ENCODE measurements at regions not wholly inside any gene's neighbourhood (a gene's known extent, or its start where the extent isn't known, plus 50 kb on each side); places are given as distances from the start of the nearest gene placed in this dataset.

- TF ChIP-seq TARDBP (CRISPR knock-in tag; IDR thresholded peaks at IDR 0.05): peak; percentile 82
- TF ChIP-seq RARA (CRISPR knock-in tag; IDR thresholded peaks at IDR 0.05): peak; percentile 94
- TF ChIP-seq PPARG (CRISPR knock-in tag; conservative IDR thresholded peaks at IDR 0.05): peak; percentile 79
- TF ChIP-seq ZFY (CRISPR knock-in tag; IDR thresholded peaks at IDR 0.05): no peak
- TF ChIP-seq, protein P1, sequence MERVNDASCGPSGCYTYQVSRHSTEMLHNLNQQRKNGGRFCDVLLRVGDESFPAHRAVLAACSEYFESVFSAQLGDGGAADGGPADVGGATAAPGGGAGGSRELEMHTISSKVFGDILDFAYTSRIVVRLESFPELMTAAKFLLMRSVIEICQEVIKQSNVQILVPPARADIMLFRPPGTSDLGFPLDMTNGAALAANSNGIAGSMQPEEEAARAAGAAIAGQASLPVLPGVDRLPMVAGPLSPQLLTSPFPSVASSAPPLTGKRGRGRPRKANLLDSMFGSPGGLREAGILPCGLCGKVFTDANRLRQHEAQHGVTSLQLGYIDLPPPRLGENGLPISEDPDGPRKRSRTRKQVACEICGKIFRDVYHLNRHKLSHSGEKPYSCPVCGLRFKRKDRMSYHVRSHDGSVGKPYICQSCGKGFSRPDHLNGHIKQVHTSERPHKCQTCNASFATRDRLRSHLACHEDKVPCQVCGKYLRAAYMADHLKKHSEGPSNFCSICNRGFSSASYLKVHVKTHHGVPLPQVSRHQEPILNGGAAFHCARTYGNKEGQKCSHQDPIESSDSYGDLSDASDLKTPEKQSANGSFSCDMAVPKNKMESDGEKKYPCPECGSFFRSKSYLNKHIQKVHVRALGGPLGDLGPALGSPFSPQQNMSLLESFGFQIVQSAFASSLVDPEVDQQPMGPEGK (CRISPR knock-in tag; IDR thresholded peaks at IDR 0.05): peak; percentile 75
- peak; percentile 52; the same call in 1 of the 2 replicates for TF ChIP-seq ZBTB7B (CRISPR knock-in tag; IDR thresholded peaks at IDR 0.05)
- TF ChIP-seq, protein P2, sequence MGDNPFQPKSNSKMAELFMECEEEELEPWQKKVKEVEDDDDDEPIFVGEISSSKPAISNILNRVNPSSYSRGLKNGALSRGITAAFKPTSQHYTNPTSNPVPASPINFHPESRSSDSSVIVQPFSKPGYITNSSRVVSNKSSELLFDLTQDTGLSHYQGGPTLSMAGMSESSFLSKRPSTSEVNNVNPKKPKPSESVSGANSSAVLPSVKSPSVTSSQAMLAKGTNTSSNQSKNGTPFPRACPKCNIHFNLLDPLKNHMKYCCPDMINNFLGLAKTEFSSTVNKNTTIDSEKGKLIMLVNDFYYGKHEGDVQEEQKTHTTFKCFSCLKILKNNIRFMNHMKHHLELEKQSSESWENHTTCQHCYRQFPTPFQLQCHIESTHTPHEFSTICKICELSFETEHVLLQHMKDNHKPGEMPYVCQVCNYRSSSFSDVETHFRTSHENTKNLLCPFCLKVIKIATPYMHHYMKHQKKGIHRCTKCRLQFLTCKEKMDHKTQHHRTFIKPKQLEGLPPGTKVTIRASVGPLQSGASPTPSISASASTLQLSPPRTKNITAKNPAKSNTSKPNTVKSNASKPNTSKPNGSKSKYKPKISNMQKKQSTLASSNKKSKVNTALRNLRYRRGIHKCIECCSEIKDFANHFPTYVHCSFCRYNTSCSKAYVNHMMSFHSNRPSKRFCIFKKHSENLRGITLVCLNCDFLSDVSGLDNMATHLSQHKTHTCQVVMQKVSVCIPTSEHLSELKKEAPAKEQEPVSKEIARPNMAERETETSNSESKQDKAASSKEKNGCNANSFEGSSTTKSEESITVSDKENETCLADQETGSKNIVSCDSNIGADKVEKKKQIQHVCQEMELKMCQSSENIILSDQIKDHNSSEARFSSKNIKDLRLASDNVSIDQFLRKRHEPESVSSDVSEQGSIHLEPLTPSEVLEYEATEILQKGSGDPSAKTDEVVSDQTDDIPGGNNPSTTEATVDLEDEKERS (CRISPR knock-in tag; IDR thresholded peaks at IDR 0.05): no peak
- TF ChIP-seq ZSCAN21 (CRISPR knock-in tag; IDR thresholded peaks at IDR 0.05; ENCODE audit: borderline replicate concordance): no peak
- TF ChIP-seq MYNN (CRISPR knock-in tag; IDR thresholded peaks at IDR 0.05; ENCODE audit: low read depth): no peak
- peak; percentile 97 for TF ChIP-seq SP5 (CRISPR knock-in tag; IDR thresholded peaks at IDR 0.05; ENCODE audit: borderline replicate concordance, low read depth)
- TF ChIP-seq PCBP1 (IDR thresholded peaks at IDR 0.05; ENCODE audit: borderline replicate concordance, low read depth, low read length): no peak
- TF ChIP-seq TCF12 (IDR thresholded peaks at IDR 0.05): no peak
- TF ChIP-seq TCF12 (CRISPR knock-in tag; IDR thresholded peaks at IDR 0.05): peak; percentile 37; the same call in 1 of the 2 replicates
- TF ChIP-seq ZFP82 (CRISPR knock-in tag; IDR thresholded peaks at IDR 0.05; ENCODE audit: borderline replicate concordance): 0 out of 2 replicates have a peak, but pooled peaks have one; percentile 55
- peak; percentile 32; the same call in 1 of the 2 replicates for TF ChIP-seq HOXA3 (CRISPR knock-in tag; IDR thresholded peaks at IDR 0.05)
- TF ChIP-seq, protein P3, sequence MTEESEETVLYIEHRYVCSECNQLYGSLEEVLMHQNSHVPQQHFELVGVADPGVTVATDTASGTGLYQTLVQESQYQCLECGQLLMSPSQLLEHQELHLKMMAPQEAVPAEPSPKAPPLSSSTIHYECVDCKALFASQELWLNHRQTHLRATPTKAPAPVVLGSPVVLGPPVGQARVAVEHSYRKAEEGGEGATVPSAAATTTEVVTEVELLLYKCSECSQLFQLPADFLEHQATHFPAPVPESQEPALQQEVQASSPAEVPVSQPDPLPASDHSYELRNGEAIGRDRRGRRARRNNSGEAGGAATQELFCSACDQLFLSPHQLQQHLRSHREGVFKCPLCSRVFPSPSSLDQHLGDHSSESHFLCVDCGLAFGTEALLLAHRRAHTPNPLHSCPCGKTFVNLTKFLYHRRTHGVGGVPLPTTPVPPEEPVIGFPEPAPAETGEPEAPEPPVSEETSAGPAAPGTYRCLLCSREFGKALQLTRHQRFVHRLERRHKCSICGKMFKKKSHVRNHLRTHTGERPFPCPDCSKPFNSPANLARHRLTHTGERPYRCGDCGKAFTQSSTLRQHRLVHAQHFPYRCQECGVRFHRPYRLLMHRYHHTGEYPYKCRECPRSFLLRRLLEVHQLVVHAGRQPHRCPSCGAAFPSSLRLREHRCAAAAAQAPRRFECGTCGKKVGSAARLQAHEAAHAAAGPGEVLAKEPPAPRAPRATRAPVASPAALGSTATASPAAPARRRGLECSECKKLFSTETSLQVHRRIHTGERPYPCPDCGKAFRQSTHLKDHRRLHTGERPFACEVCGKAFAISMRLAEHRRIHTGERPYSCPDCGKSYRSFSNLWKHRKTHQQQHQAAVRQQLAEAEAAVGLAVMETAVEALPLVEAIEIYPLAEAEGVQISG (CRISPR knock-in tag; IDR thresholded peaks at IDR 0.05): peak; percentile 40; the same call in 1 of the 2 replicates
- TF ChIP-seq RCOR2 (CRISPR knock-in tag; IDR thresholded peaks at IDR 0.05): peak; percentile 65; the same call in 1 of the 2 replicates
- TF ChIP-seq RBFOX2 (IDR thresholded peaks at IDR 0.05; ENCODE audit: low read depth, low read length): no peak
- peak; percentile 48; the same call in 1 of the 2 replicates for TF ChIP-seq ZNF230 (CRISPR knock-in tag; IDR thresholded peaks at IDR 0.05)
- TF ChIP-seq ZNF10 (CRISPR knock-in tag; IDR thresholded peaks at IDR 0.05; ENCODE audit: borderline replicate concordance, low read depth): no peak
- peak; percentile 48; the same call in 1 of the 2 replicates for TF ChIP-seq RXRA (CRISPR knock-in tag; IDR thresholded peaks at IDR 0.05)
- TF ChIP-seq ZNF503 (CRISPR knock-in tag; IDR thresholded peaks at IDR 0.05): peak; percentile 85; the same call in 1 of the 2 replicates
These were observed 568.1 kb upstream of the LRRN3 start (continued) for GRCh38 chr7:110522761-110523200.
